Gastroesophageal sphincter (tissue), 3 donors: ENCODE measurements at regions not wholly inside any gene's neighbourhood (a gene's known extent, or its start where the extent isn't known, plus 50 kb on each side); places are given as distances from the start of the nearest gene placed in this dataset.
"Not testable (repeated sequence)": the region's sequence is repeated elsewhere in the genome, so short reads cannot be mapped to it uniquely, and the experiment has no call there.

ENCODE experiments used
- CTCF ChIP-seq, 4 experiments: fragments of 200-600 bp in 2 of 4; fragments of 450-650 bp in 2 of 4; sonication (generic) in 1 of 4; IDR thresholded peaks; one replicate each; pipeline ENCODE4 v1.5.1; 2017 to 2019; ENCODE audit warnings: antibody characterized with exemption in 4 of 4, mild to moderate bottlenecking in 2 of 4, moderate library complexity in 2 of 4
- POLR2A ChIP-seq, 2 donors: fragments of 450-650 bp; IDR thresholded peaks; one replicate each; pipeline ENCODE4 v1.6.1; 2017; ENCODE audit warnings: antibody characterized with exemption in 2 of 2, mild to moderate bottlenecking in 2 of 2, moderate library complexity in 1 of 2

- TF ChIP-seq CTCF, POLR2A (IDR thresholded peaks at IDR 0.05): not testable (repeated sequence)
Measured at GRCh38 chr2:195564625-195565135, 92.3 kb upstream of the SLC39A10 start.
